GM19463 (cell line): ENCODE measurements at regions not wholly inside any gene's neighbourhood (a gene's known extent, or its start where the extent isn't known, plus 50 kb on each side); places are given as distances from the start of the nearest gene placed in this dataset.
"Not testable (repeated sequence)": the region's sequence is repeated elsewhere in the genome, so short reads cannot be mapped to it uniquely, and the experiment has no call there.

Experiments used
- ATAC-seq: cut with Tn5 transposase; IDR thresholded peaks from one replicate; pipeline ENCODE4 v1.9.1; 2021; ENCODE audit warnings: mild to moderate bottlenecking, moderate library complexity; ENCODE audit not compliant: unreplicated experiment

- no peak for ATAC-seq
These were observed 410.0 kb upstream of the CD180 start for GRCh38 chr5:67606586-67606947.

DNA sequence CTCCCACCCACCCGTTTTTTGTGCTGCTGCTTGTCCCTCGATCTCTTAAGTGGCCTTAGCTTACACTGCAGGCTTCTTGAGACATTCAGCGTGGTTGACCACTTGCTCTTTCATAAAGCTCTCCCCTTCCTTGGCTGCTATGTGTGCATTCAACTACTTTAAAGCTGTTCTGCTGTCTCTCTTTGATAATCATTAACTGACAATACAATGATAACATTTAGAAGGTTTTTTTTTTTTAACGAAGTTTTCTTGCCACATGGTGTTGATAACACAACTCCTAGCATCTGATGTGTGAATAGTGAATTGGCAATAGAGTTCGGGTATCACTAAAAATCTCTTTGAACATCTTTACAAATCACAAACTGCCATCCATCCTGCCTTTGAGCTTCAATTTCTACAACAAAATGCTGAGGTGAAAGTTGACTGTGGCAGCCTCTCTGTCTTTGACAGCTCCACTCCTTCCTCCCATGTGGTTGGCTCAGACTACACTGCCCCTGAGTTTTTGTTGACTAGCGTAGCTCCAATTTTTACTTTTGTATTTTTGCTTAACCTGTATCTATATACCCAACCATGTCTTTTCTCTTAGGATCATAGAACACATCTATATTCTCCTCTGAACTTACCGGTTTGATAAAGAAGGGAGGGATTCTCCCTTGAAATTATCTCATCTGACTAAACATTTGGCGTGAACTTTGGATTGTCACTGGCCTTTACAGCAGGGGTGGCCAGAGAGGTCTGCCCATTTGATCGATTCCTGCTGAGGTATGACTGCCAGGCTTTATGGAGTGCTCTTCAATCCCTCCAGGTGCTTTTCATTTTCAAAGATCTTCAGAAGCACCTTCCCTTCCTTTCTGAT, 409.4 kb upstream of the CD180 start:
- no peak for ATAC-seq

- ATAC-seq: no peak
These were observed 394.9 kb upstream of the CD180 start for GRCh38 chr5:67591491-67591890.

DNA sequence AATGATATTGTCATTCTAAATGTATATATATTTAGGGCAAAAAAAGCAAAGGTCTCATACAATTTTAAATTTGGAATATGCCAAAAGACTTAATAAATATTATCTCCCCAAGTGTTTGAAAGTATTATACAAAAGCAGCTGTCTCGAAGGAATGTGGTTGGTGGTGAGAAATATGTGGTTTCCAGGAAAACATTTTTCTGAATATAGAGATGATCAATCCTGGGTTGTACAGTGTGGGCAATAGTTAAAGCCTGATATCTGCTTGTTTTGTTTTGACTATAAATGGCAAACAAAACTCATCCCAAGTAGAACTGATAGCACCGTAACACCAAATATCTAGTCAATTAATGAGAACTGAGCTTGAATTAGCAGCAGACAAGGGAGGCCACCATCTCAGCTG, 391.8 kb upstream of the CD180 start:
- no peak for ATAC-seq

DNA sequence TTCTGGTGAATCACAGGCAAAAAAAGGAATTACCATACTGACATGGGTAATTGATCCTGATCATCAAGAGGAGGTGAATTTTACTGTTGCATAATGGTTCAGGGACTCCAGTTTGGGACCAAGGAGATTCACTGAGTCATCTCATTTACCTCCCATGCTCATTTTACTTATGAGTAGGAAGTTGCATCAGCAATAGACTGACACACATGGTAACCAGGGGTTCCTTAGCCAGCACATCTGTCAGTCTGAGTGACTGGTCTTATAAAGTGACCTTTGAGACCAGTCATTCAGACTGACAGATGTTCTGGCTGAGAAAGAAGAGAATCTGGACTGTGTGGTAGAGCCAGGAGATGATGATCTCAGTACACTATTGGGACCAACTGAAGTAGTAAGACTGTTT, 384.6 kb upstream of the CD180 start:
- ATAC-seq: no peak

GRCh38 chr5:67578011-67578410, 381.4 kb upstream of the CD180 start:
- ATAC-seq: no peak

DNA sequence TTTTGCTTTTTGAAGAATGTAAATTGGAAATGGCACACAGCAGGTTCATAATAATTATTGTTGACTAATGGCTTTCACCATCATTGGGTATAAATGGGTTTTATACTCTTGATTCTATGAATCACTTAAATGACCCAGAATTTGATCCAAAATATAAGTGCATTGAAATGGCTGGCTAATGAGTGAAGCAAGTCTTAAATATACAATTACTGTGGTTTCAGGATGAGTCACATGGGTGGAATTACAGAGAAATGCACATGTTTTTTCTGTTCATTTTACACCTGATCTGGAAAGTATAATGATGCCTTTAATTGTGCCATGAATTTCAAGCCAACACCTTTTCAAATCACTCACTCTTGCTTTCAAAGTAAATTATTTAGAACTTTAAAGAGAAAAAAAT, 380.8 kb upstream of the CD180 start:
- no peak for ATAC-seq

DNA sequence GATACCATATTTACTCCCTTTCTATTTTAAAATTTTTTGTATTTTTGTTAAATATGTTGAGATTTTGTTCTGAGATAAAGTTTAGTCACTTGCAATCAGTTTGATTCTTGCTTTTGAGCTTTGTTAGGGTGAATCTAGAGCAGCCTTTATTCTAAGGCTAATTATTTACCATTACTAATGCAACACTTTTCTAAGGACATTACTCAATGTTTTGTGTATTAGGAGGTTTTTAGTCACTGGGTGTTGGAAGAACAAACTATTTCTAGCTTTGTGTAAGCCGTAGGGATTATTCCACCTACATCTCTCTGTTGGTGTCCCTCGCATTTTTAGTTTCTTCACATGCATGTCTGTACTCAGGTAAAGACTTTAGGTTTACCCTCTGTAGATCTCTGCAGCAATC, 379.5 kb upstream of the CD180 start:
- no peak for ATAC-seq

GRCh38 chr5:67575087-67575486, 378.5 kb upstream of the CD180 start:
- ATAC-seq: no peak

DNA sequence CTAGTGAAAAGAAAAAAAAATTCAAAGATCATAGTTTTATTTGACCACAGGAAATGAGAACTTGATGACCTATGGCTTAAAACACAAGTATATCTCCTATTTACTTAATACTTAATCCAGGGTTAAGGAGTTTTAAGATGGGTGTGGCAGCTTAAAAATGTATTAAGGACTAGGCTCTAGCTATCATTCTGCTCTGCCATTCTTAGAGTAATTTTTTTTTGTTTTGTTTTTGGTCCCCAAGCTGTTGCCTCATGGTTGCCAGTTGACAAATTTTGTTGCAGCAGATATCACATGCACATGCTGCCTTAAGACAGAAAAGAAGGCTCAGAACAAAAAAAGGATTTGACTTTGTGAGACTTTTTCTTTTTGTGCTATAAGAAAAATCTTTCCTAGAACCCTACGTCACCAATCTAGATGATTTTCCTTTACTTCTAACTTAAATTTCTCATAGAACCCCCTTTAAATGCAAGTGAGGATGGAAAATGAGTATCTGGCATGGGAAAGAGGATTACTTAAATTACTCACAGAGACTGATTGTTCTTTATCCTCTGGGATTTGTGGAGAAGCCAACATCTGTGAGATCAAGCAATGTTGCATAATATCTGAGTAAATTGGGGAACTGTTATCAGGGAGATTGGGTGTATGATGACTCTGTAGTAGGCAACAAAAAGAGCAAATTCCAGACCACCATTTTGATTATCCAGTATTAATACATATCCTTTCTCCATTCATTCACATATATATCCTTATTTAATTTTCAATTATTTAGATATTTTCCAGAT, 364.7 kb upstream of the CD180 start:
- ATAC-seq: no peak

- no peak for ATAC-seq
These were observed 356.2 kb upstream of the CD180 start for GRCh38 chr5:67552773-67553172.

DNA sequence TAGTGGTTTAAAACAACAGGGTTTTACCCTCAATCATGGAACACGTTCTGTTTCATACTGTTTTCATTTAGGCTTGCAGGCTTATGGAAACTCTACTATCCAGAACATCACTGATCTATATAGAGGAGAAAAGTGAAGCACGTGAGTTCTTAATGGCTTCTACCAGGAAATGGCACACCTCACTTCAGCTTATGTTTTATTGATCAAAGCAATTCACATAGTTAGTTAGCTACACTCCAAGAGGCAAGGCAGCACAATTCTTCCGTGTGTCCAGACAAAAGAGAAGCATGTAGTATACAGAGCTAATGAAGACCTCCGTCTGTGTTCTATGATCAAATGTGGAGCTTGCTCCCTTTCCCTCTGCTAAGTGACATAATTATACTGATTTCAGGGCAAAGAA, 353.3 kb upstream of the CD180 start:
- no peak for ATAC-seq

- ATAC-seq: no peak
These were observed 352.7 kb upstream of the CD180 start for GRCh38 chr5:67549296-67549618.

DNA sequence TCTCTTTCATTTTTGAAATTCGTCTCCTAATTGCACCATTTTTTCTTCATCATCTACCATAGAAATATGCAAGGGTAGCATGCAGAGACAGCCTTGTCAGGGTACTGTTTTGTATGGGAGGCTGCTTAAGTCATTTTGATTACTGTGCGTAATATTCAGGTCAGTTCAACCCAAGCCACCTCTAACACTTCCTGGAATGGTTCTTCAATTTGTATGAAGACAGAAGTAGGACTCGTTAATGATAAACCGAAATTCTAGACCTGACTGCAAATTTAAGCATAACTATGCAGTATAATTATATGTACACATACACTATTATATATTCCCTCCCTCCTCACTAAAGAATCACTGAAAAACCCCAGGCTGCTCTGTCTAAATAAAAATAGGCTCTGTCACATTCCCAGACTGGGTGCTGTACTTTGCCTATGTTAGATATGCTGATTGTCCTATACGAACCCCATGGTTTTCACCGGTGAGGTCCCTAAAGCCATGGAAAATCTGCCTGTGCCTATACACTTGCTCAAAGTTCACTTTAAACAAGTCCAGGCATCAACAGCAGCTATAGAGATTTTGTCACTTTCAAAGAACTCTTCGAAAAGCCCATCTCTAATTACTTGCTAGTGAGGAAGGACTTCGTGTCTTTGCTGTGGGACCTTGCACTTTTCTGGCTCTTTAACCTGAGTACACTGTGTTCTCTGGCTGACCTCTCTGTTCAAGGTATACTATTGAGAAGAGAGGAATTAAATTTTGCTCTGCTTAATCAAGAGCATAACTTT, 352.1 kb upstream of the CD180 start:
- no peak for ATAC-seq

DNA sequence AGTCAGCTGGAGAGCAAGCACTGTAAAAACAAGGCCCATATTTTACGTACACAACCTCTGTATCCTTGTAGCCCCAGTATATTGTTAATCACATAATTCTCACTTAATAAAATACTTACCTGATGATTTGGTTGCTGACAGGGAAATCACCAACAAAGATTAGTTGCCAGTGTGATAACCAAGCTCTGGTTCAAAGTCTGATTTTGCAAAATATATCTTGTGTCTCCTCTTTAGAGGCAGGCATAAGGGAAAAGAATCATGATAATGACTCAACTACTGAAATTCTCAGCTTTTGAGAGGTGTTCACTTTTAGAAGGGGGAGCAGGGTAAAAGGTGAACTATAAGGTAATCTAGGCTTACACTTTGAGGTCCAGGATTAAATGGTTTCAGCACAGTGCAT, 351.1 kb upstream of the CD180 start:
- ATAC-seq: no peak

- not testable (repeated sequence) for ATAC-seq
These were observed 348.3 kb upstream of the CD180 start for GRCh38 chr5:67544942-67545341.

GRCh38 chr5:67543720-67544270, 347.2 kb upstream of the CD180 start:
- ATAC-seq: no peak

DNA sequence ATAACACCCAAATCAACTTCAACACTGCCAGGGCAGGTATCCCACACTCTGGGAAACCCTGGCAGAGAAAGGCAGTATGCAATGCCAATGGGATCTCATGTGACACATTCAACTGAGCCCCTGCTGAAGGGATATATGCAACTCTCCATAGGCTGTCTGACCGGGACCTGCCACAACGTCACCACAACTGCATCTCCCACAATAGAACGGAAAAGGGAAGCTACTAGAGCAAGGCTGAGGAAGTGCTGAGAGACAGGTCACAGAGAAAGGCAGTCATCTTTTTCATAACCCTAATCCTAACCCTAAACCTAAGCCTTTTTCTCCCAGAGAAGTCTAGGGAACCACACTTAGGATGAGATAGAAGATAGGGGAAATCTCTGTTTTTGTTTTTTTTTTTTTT, 345.9 kb upstream of the CD180 start:
- no peak for ATAC-seq

DNA sequence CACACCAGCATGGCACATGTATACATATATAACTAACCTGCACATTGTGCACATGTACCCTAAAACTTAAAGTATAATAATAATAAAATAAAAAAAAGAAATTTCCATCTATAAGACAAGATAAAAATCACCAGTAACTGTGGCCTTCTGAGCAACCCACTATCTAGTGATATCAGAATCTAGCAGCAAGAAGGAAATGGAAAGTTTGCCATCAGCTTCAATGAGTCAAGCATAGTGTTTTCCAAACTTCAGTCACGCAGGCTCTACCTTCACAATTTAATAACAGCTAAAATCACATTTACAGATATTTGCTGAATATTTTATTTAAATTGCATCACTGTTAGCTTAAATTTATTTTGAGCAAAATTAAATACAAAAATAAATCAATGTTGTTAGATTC, 345.3 kb upstream of the CD180 start:
- no peak for ATAC-seq

DNA sequence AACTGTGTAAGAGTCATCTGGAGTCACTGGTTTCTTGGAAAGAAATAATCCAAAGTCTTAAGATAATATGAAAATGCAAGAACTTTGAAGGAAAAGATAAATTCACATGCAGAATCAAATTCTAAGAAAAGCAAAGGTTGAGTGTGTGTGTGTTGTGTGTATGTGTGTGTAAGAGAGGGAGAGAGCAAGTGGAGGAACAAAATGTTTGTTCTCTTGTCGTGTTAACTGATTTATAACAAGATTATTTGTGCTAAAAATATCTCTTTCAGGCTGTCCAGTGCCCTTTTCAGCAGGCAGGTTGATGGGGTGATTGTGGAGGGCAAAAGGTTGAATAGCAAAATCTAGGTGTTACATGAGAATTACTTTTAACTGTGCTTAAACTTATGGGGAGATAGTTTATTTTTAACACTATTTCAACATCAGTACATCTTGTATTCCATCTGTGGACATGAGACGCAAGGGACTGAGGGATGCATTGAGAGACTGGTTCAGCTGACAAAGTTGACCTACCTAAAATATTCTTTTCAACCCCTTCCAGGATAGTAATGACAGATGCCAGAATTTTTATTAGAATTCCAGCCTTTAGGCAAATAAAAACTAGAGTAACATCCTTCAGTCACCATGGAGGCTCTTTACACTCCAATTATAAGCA, 342.4 kb upstream of the CD180 start:
- no peak for ATAC-seq
